CD14-positive monocyte (primary cell): ENCODE measurements at regions not wholly inside any gene's neighbourhood (a gene's known extent, or its start where the extent isn't known, plus 50 kb on each side); places are given as distances from the start of the nearest gene placed in this dataset.

Experiments
- DNase-seq, 3 donors: peaks; one replicate each; pipeline ENCODE4 v3.0.0-alpha.2; 2011 to 2022
- H2AFZ ChIP-seq: 2 replicates; pipeline ENCODE4 v1.6.0; 2012; ENCODE audit warnings: mild to moderate bottlenecking, low read depth, low read length, inconsistent platforms; ENCODE audit not compliant: insufficient read depth, poor library complexity, severe bottlenecking
- H3K27ac ChIP-seq, 2 donors: 1 replicate in 1 of 2; 2 replicates in 1 of 2; pipeline ENCODE4 v1.5.1; 2012 to 2013; ENCODE audit warnings: low read length in 2 of 2, control low read depth in 1 of 2, inconsistent platforms in 1 of 2, low read depth in 1 of 2, mild to moderate bottlenecking in 1 of 2
- H3K27me3 ChIP-seq, 2 donors: one replicate each; pipeline versions ENCODE4 v1.6.0 to v1.6.1; 2011 to 2013; ENCODE audit warnings: low read length in 2 of 2; ENCODE audit not compliant: control insufficient read depth in 2 of 2, insufficient read depth in 2 of 2
- H3K36me3 ChIP-seq, 2 donors: replicated peaks in 1 of 2; 1 replicate in 1 of 2; 2 replicates in 1 of 2; pipeline versions ENCODE4 v1.5.1 to v1.6.1; 2012 to 2013; ENCODE audit warnings: low read length in 2 of 2, control low read depth in 1 of 2, inconsistent platforms in 1 of 2, mild to moderate bottlenecking in 1 of 2; ENCODE audit not compliant: insufficient read depth in 2 of 2, control insufficient read depth in 1 of 2
- H3K4me1 ChIP-seq, 2 donors: 1 replicate in 1 of 2; 2 replicates in 1 of 2; pipeline versions ENCODE4 v1.5.1 to v1.6.1; 2012 to 2013; ENCODE audit warnings: low read length in 2 of 2, control low read depth in 1 of 2, inconsistent platforms in 1 of 2, mild to moderate bottlenecking in 1 of 2, moderate library complexity in 1 of 2; ENCODE audit not compliant: insufficient read depth in 2 of 2, control insufficient read depth in 1 of 2
- H3K4me2 ChIP-seq: replicated peaks from 2 replicates; pipeline ENCODE3; 2012; ENCODE audit warnings: low read length, moderate library complexity, mild to moderate bottlenecking; ENCODE audit not compliant: poor library complexity, severe bottlenecking; ENCODE audit errors: extremely low read depth
- H3K4me3 ChIP-seq, 3 experiments: fragments of 200-600 bp in 1 of 3; sonication (generic) in 1 of 3; replicated peaks in 1 of 3; 1 replicate in 2 of 3; 2 replicates in 1 of 3; pipeline ENCODE4 v1.5.1; 2011 to 2013; ENCODE audit warnings: low read length in 3 of 3, mild to moderate bottlenecking in 3 of 3, control low read depth in 2 of 3, low read depth in 2 of 3, inconsistent platforms in 1 of 3, moderate library complexity in 1 of 3
- H3K79me2 ChIP-seq: 2 replicates; pipeline ENCODE4 v1.6.0; 2012; ENCODE audit warnings: mild to moderate bottlenecking, control low read depth, inconsistent platforms, low read length, moderate library complexity; ENCODE audit not compliant: insufficient read depth
- H3K9ac ChIP-seq: 2 replicates; pipeline ENCODE4 v1.6.0; 2017; ENCODE audit warnings: low read length, mild to moderate bottlenecking; ENCODE audit not compliant: insufficient read depth, poor library complexity, severe bottlenecking
- H3K9me3 ChIP-seq, 2 donors: replicated peaks in 1 of 2; 1 replicate in 1 of 2; 2 replicates in 1 of 2; pipeline versions ENCODE4 v1.5.1 to v1.6.1; 2012 to 2013; ENCODE audit warnings: low read length in 2 of 2, control low read depth in 1 of 2; ENCODE audit not compliant: control insufficient read depth in 1 of 2, insufficient read depth in 1 of 2
- H4K20me1 ChIP-seq: 2 replicates; pipeline ENCODE4 v1.6.0; 2012; ENCODE audit warnings: mild to moderate bottlenecking, low read length, control low read depth, moderate library complexity; ENCODE audit not compliant: insufficient read depth
- H3K27ac Mint-ChIP-seq, 7 donors: one replicate each; pipeline ENCODE4 v1.8.0; 2020; ENCODE audit warnings: mild to moderate bottlenecking in 7 of 7, mixed read lengths in 7 of 7, moderate library complexity in 6 of 7, inconsistent platforms in 2 of 7
- H3K27me3 Mint-ChIP-seq, 3 donors: one replicate each; pipeline ENCODE4 v1.8.0; 2021 to 2022; ENCODE audit warnings: low read depth in 3 of 3, mild to moderate bottlenecking in 3 of 3, mixed read lengths in 3 of 3, moderate library complexity in 3 of 3, inconsistent platforms in 1 of 3
- H3K36me3 Mint-ChIP-seq, 2 donors: one replicate each; pipeline ENCODE4 v1.8.0; 2020; ENCODE audit warnings: mixed read lengths in 2 of 2, inconsistent platforms in 1 of 2, mild to moderate bottlenecking in 1 of 2
- H3K4me1 Mint-ChIP-seq: one replicate; pipeline ENCODE4 v1.8.0; 2020; ENCODE audit warnings: mild to moderate bottlenecking, mixed read lengths
- H3K4me3 Mint-ChIP-seq, 2 donors: one replicate each; pipeline ENCODE4 v1.8.0; 2020; ENCODE audit warnings: mild to moderate bottlenecking in 2 of 2, mixed read lengths in 2 of 2, moderate library complexity in 1 of 2
- H3K9me3 Mint-ChIP-seq, 7 donors: one replicate each; pipeline ENCODE4 v1.8.0; 2020 to 2022; ENCODE audit warnings: mixed read lengths in 7 of 7, mild to moderate bottlenecking in 6 of 7, moderate library complexity in 6 of 7, inconsistent platforms in 2 of 7
- CTCF ChIP-seq: fragments of 200-600 bp; IDR thresholded peaks from one replicate; pipeline ENCODE4 v1.8.0; 2022; ENCODE audit warnings: antibody characterized with exemption, mild to moderate bottlenecking
- WGBS: methylation state at CpG from one replicate; pipeline ENCODE4 v1.1.5; 2013; ENCODE audit warnings: missing lambda C conversion rate; ENCODE audit not compliant: insufficient coverage; 5-methylcytosine and 5-hydroxymethylcytosine counted together
- intact Hi-C, 2 donors: fragments of 100-400 bp; cut with micrococcal nuclease; formaldehyde crosslinking; loops; one replicate each; pipeline versions ENCODE4 v1.15.0 to v1.15.1; 2023

GRCh38 chr9:16069671-16070454 is 517.0 kb downstream of the CCDC171 start:
- Mint-ChIP-seq H3K36me3 (no peaks in the 10 kb centered on the region), H3K27ac (no peak overlapping the region), H3K4me1 (no peaks in the 10 kb centered on the region), H3K9me3 (peaks cover 0 to 6% (median 2%) of the 10 kb centered on the region in 7 donors), H3K4me3 (no peak overlapping the region), H3K27me3 (peaks cover 0 to 4% (median 0%) of the 10 kb centered on the region in 3 donors)
- 89% methylated on average over 10 of the region's 14 CpGs for WGBS
- H2AFZ ChIP-seq, result no peak overlapping the region
- DNase-seq, result no peak
- H3K4me3 ChIP-seq, result no peak overlapping the region
- H3K4me2 ChIP-seq, result no peak overlapping the region
- H3K27ac ChIP-seq, result no peak overlapping the region
- intact Hi-C loops, result no loop called here
- no peaks in the 10 kb centered on the region for H3K9me3 ChIP-seq
- H3K27me3 ChIP-seq, result no peaks in the 10 kb centered on the region
- no peaks in the 10 kb centered on the region for H3K36me3 ChIP-seq
- no peaks in the 10 kb centered on the region for H3K4me1 ChIP-seq
- TF ChIP-seq CTCF, result no peak
- H3K79me2 ChIP-seq, result no peaks in the 10 kb centered on the region
- H3K9ac ChIP-seq, result no peak overlapping the region
- H4K20me1 ChIP-seq, result no peaks in the 10 kb centered on the region

DNA sequence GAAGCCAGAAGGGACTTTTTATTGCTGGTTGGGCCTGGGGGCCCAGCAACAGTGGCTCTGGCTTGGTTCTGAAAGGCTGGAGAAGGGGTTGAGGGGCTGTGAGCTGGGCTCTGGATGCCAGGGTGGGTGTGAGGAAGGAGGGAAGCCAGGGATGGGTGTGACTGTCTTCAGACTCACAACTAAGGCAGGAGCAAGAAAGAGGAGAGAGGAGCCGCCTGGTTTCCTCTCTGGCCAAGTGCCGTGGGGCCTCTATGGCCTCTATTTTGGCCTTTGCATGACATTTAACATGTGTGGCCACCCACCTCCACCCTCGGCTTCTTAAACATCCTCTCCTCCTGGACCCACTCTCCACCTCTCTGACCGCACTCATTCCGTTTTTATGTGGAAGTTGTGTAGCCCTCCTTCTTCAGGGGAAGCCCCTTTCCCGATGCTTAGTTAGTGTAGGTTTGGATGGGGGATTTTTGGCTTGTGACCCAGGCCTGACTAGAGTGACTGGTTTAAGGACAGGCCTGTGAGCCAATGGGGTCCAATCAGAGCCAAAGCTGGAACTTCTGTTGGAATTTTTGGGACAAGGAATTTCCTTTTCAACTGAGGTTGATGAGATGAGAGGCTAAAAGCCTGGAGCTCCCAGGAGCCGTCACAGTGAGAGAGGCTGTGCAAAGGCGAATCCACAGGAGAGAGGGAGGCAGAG is 517.8 kb downstream of the CCDC171 start:
- no peak for DNase-seq
- Mint-ChIP-seq H3K36me3 (no peaks in the 10 kb centered on the region), H3K27me3 (peaks cover 0 to 1% (median 0%) of the 10 kb centered on the region in 3 donors), H3K4me3 (no peak overlapping the region), H3K4me1 (peaks cover 1% of the 10 kb centered on the region), H3K27ac (no peak overlapping the region), H3K9me3 (peaks cover 0 to 6% (median 2%) of the 10 kb centered on the region in 7 donors)
- H3K27ac ChIP-seq, result no peak overlapping the region
- H3K4me3 ChIP-seq, result no peak overlapping the region
- H3K36me3 ChIP-seq, result no peaks in the 10 kb centered on the region
- H4K20me1 ChIP-seq, result no peaks in the 10 kb centered on the region
- no peaks in the 10 kb centered on the region for H3K79me2 ChIP-seq
- no peak overlapping the region for H3K4me2 ChIP-seq
- TF ChIP-seq CTCF, result no peak
- H3K9ac ChIP-seq, result no peak overlapping the region
- 96% methylated on average over 4 of the region's 8 CpGs for WGBS
- no peaks in the 10 kb centered on the region for H3K4me1 ChIP-seq
- H3K9me3 ChIP-seq, result no peaks in the 10 kb centered on the region
- no peak overlapping the region for H2AFZ ChIP-seq
- no peaks in the 10 kb centered on the region for H3K27me3 ChIP-seq
- intact Hi-C loops, result no loop called here
